Astrocyte of the spinal cord (primary cell): ENCODE measurements at regions not wholly inside any gene's neighbourhood (a gene's known extent, or its start where the extent isn't known, plus 50 kb on each side); places are given as distances from the start of the nearest gene placed in this dataset.

ENCODE experiments used
- DNase-seq: peaks from one replicate; pipeline ENCODE4 v3.0.0; 2011; ENCODE audit warnings: low read depth, low spot score
- H3K4me3 ChIP-seq: 2 replicates; pipeline ENCODE4 v1.5.1; 2011; ENCODE audit warnings: low read depth, mild to moderate bottlenecking, low read length, moderate library complexity
- in situ Hi-C: cut with HindIII; loops from 2 replicates; pipeline ENCODE4 v1.10.0; 2017; ENCODE audit warnings: low sequenced_read_pairs
- TF ChIP-seq, protein P1 (sequence below): IDR thresholded peaks from 2 replicates; pipeline ENCODE4 v1.5.1; 2012; ENCODE audit warnings: low read depth, mild to moderate bottlenecking, low read length, inconsistent platforms

DNA sequence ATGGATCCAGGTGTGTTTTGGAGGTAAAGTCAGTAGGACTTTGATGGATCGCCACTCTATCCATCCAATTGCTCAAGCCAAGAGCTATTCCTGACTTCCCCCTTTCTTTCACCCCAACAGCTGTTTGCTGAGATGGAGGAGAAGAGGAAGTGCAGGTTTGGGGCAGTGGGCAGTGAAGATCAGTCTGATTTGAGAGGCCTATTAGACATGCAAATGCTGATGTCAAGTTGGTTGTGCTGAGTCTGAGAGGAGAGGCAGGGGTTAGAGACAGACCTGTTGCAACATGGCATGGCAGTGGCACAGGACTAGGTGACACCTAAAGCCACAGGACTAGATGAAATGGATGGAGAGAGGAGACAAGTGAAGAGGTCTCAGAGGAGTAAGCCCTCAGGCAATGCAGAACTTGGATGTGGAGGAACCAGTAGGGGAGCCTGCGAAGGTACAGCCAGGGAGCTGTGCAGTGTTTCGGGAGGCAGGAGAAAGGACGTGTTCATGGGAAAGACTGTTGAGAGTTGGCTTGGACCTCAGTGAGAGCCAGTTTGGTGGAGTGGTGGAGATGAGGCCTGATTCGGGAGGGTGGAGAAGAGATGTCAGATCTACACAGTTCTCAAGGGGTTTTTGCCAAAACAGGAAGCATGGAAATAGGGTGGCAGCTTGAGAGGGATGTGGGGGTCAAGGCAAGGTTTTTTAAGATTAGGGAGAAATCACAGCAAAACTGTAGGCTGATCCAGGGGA lies 175.0 kb downstream of the MACROH2A1 start:
- no peak overlapping the region for H3K4me3 ChIP-seq
- in situ Hi-C loops, result no loop called here
- TF ChIP-seq, protein P1, sequence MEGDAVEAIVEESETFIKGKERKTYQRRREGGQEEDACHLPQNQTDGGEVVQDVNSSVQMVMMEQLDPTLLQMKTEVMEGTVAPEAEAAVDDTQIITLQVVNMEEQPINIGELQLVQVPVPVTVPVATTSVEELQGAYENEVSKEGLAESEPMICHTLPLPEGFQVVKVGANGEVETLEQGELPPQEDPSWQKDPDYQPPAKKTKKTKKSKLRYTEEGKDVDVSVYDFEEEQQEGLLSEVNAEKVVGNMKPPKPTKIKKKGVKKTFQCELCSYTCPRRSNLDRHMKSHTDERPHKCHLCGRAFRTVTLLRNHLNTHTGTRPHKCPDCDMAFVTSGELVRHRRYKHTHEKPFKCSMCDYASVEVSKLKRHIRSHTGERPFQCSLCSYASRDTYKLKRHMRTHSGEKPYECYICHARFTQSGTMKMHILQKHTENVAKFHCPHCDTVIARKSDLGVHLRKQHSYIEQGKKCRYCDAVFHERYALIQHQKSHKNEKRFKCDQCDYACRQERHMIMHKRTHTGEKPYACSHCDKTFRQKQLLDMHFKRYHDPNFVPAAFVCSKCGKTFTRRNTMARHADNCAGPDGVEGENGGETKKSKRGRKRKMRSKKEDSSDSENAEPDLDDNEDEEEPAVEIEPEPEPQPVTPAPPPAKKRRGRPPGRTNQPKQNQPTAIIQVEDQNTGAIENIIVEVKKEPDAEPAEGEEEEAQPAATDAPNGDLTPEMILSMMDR, result no peak
- DNase-seq, result no peak

DNA sequence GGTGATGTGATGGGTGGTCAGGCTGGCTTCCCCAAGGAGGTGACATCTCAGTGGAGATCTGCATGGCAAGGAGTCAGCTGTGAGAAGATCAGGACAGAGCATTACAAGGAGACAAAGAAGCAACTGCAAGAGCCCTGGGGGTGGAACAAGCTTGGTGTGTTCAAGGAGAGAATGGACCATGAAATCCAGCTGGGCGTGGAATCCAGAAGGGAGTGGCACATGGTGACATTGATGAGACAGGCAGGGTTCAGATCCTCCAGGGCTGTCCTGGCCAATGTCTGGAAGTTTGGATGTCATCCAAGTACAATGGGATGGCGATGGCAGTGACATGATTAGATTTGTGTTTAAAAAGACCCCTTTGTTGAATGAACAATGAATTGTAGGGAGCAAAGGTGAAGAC lies 175.6 kb downstream of the MACROH2A1 start:
- no peak for DNase-seq
- TF ChIP-seq, protein P1, result no peak
- H3K4me3 ChIP-seq, result no peak overlapping the region
- in situ Hi-C loops, result no loop called here

DNA sequence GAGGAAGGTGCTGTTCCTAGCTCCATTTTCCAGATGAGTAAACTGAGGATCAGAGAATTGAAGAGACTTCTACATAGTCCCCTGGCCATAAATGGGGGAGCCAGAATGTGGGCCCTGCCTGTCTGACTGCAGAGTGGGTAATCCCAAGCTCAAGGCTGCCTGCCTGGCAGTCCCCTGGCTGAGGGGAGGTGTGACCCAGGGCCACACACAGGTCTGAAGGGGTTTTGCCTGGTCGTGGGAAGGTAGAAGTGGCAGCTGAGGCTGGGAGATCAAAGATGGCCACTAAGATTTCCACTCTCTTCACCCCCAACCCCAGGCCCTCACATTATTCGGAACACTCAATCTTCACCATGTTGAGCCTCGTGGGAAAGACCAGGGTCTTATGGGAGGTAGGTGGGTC lies 176.3 kb downstream of the MACROH2A1 start:
- no peak for DNase-seq

DNA sequence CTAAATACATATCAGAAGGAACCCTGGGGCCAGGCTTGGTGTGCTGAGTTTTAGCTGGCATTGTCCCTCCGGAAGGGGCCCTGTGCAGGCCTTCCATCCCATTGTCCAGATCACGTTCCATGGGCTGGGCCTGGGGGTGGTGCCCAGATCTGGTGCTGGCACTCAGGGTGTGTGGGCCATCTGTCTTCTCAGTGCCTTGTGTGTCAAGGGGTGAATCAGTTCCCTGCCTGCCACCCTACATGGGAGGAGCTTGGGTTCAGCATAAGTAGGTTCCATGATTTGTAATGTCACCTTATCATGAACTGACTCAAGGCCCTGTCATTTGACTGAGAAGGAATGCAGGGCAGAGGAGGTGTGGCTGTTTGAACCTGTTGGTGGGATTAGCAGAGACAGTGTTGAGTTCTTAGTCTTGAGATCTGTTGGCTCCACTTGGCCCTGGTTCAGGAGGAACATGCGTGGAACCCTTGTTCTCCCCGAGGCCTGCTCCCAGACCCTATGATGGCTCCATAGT lies 176.8 kb downstream of the MACROH2A1 start:
- DNase-seq, result no peak
- TF ChIP-seq, protein P1, result no peak
- in situ Hi-C loops, result no loop called here
- H3K4me3 ChIP-seq, result no peak overlapping the region

More for the DNA sequence above, 176.3 kb downstream of the MACROH2A1 start:
- in situ Hi-C loops, result no loop called here
- H3K4me3 ChIP-seq, result no peak overlapping the region
- TF ChIP-seq, protein P1, result no peak

DNA sequence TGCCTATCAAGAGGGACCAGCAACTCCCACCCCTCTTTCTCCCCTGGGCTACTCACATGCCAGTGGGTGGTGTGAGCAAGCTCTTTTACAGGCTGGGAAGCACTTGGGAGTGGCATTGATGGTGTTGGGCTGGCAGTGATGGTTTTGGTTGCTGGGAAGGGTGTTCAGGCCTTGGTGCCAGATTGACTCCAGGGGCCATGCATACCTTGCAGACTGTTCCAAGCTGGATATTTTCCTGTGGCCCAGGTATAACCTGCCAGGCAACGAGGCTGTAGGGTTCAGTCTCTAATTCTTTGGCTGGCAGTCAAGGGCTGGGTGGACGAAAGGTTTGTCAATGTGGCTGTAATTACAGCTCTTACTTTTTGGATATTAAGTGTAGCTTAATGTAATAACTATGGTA lies 177.3 kb downstream of the MACROH2A1 start:
- no peak overlapping the region for H3K4me3 ChIP-seq
- in situ Hi-C loops, result no loop called here
- TF ChIP-seq, protein P1, result no peak
- no peak for DNase-seq

DNA sequence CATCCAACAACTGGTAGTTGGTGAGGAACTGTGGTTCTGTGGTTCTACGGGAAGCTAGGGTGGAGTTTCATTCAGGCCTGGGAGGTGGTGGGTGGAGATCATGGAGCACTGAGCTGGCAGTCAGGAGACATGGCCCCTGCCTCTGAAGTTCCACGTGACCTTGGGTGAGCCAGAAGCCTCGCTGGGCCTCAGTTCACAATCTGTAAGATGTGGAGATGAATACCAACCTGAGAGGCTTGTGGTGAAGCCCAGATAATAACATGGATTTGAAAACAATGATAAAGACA lies 177.9 kb downstream of the MACROH2A1 start:
- H3K4me3 ChIP-seq, result no peak overlapping the region
- TF ChIP-seq, protein P1, result no peak
- in situ Hi-C loops, result no loop called here
- DNase-seq, result no peak
